M059J (cell line): ENCODE measurements at regions not wholly inside any gene's neighbourhood (a gene's known extent, or its start where the extent isn't known, plus 50 kb on each side); places are given as distances from the start of the nearest gene placed in this dataset.
A peak's percentile ranks its signal among the peaks of the same experiment; 100 is the strongest.
"Not testable (repeated sequence)": the region's sequence is repeated elsewhere in the genome, so short reads cannot be mapped to it uniquely, and the experiment has no call there.

Experiments
- DNase-seq: peaks from one replicate; pipeline ENCODE4 v3.0.0-alpha.2; 2012; ENCODE audit warnings: low read depth

DNA sequence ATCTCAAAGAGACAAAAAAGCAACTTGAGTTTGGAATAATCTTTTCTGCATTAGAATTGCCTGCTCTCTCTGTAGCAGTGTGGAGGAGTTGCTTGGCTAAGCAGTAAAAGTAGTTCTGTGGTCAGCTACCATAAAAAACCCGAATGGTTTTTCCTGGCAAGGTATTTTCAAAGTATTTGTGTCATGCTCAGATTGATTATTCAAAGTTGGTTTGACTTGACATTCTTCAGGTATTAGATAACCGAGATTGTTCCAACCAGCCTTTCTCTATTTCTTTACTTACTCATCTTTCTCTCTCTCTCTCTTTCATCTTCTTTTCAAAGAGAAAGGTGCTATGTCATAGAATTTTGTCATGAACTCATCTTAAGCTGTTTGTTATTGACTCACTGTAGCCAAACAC lies 404.9 kb downstream of the CPS1 start:
- DNase-seq: peak; percentile 11

GRCh38 chr2:210963386-210963785 lies 407.0 kb downstream of the CPS1 start:
- no peak for DNase-seq

GRCh38 chr2:210964141-210964764 lies 407.9 kb downstream of the CPS1 start:
- DNase-seq: no peak

DNA sequence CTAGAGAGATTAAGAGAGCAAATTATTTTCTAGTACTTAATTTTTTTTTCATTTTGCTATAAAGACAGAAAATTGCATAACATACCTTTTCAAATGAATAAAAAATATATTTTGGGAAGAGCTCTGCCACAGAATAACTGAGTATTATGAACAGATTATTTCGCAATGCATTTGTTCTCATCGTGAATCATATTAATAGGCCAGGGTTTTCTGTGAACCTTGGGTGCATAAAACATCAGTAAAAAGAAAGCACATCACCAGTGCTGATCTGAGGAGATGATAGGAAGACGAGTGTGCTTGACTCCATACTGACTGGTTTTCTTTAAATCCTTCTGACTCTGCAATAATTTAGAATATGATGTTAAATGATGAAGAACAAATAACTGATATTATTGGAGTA lies 409.1 kb downstream of the CPS1 start:
- no peak for DNase-seq

DNA sequence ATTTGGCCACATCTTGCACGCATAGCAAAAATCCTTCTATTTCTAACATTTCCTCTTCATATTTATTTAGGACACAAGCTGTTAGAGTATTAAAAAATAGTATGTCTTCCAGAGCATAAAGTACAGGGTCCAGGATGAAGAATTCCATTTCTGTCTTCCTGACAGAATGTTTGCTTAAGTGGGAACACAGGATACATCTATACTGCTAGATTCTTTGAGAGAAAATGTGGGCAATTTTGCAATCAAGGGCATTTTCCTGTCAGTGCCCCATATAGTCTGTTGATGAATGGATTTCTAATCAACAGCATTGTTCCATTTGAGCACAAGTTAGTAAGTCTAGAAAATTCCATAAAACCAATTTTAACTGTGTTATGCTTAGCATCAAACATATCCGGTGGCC lies 409.9 kb downstream of the CPS1 start:
- no peak for DNase-seq

- DNase-seq: no peak
Observed at GRCh38 chr2:210971431-210971830, 415.0 kb downstream of the CPS1 start.

- DNase-seq: not testable (repeated sequence)
Observed at GRCh38 chr2:210986806-210987205, 430.4 kb downstream of the CPS1 start.

- DNase-seq: no peak
Observed at GRCh38 chr2:210991107-210991506, 434.7 kb downstream of the CPS1 start.

DNA sequence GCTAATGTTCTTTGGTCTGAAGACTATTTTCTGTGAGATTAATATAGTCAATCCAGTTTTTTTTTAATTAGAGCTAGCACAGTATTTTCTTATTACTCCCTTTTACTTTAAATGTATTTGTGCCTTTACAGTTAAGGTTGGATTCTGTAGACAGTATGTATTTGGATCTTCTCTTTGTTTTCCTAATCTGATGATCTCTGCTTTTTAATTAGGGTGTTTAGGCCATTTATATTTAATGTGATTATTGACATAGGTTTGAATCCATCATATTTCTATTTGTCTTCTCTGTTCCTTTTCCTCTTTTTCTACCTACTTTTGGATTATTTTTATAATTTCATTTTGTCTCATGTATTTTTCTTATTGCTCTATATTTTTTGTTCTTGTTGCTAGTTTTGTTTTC lies 437.7 kb downstream of the CPS1 start:
- DNase-seq: no peak

DNA sequence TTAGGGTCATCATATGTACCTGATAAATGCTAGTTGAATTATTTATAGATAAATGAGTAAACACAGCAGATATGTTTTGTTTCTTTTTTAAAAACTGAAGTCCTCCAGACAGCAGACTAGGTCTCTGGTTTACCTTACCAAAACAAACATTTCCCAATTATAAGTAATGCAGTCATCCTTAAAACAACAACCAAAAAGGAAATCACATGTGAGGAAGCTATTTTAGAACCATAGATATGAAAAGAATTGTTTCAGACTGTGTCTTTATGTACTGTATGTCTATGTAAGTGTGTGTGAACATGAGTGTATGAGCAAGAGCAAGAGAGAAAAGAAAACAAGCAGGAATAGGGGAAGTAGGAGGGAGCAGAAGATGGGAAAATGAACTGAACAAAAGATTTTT lies 441.0 kb downstream of the CPS1 start:
- no peak for DNase-seq

- no peak for DNase-seq
Observed at GRCh38 chr2:210998334-210998733, 441.9 kb downstream of the CPS1 start.

DNA sequence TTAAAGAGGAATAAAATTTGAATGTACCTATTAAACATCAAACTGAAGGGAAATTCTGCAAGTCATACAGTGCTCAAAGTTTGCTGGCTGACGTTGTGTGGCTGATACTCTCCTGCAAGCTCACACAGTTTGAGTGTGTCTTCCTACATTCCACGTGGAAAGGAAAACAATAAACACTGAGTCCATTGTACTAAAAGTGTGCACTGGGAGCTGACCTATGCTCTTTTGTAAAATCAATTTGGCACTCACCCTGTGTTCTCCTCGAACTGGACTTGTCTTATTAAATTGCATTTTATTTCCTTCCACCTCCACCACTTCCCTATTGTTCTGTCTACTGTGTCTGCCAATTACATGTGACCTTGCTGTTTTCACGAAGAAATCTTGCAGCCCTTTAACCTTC lies 458.0 kb downstream of the CPS1 start:
- DNase-seq: no peak

DNA sequence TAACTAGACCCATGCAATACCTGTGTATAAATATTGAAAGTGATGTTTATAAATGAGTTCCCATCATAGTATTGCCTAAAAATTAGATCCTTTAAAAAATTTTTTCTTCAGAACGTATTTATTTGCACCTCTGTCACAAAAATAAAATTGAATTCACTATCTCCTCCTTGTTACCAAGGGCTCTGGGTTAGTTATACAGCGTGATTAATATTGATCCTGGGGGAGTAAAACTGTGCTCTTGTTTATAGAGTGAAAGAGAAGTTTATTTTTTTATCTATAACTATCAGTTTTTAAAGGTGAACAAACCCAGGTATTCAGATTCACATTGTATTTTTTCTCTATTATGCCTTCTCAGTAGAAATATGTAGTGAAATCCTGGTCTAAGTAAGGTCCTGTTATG lies 458.5 kb downstream of the CPS1 start:
- DNase-seq: no peak

DNA sequence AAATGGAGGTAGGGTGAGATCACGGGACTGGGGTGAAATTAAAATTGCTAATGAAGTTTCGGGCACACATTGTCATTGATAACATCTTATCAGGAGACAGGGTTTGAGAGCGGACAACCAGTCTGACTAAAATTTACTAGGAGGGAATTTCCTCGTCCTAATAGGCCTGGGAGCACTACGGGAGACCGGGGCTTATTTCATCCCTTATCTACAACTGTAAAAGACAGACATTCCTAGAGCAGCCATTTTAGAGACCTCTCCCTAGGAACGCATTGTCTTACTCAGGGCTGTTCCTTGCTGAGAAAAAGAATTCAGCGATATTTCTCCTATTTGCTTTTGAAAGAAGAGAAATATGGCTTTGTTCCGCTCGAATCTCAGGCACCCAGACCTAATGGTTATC lies 468.7 kb downstream of the CPS1 start:
- DNase-seq: not testable (repeated sequence)

- DNase-seq: no peak
Observed at GRCh38 chr2:211026109-211026508, 469.7 kb downstream of the CPS1 start.

DNA sequence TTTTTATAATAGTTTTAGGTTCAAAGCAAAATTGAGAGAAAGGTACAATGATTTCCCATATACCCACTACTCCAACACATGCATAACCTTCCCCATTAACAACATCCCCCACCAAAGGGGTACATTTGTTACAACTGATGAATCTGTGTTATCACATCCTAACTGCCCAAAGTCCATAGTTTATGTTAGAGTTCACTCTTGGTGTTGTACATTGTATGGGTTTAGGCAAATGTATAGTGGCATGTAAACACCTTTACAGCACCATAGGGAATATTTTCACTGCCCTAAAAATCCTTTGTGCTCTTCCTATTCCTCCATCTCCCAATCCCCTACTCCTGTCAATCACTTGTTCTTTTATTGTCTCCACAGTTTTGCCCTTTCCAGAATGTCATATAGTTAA lies 471.6 kb downstream of the CPS1 start:
- no peak for DNase-seq

GRCh38 chr2:211033765-211034164 lies 477.4 kb downstream of the CPS1 start:
- peak; percentile 2 for DNase-seq

- peak; percentile 3 for DNase-seq
Observed at GRCh38 chr2:211035548-211036185, 479.3 kb downstream of the CPS1 start.

DNA sequence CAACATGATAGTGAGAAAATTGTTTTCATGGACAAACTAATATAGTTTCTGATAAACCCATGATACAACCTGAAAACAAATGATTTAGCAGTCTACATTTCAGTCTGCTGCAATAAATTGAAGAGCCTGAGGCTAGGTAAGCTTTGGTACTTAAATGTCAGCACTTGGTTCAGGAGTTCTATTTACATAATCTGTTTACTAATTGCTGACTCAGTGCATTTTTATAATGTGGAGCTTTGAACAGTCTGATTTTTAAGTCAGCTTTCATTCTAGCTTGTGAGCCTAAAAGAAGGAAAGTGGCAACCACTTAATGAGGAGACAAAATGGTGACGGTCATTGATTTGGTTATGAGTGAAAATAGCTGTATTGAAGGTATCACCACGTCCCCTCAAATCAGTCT lies 488.6 kb downstream of the CPS1 start:
- DNase-seq: no peak

- DNase-seq: no peak
Observed at GRCh38 chr2:211049321-211050018, 493.1 kb downstream of the CPS1 start.

GRCh38 chr2:211055438-211055837 lies 499.0 kb downstream of the CPS1 start:
- DNase-seq: peak; percentile 31

DNA sequence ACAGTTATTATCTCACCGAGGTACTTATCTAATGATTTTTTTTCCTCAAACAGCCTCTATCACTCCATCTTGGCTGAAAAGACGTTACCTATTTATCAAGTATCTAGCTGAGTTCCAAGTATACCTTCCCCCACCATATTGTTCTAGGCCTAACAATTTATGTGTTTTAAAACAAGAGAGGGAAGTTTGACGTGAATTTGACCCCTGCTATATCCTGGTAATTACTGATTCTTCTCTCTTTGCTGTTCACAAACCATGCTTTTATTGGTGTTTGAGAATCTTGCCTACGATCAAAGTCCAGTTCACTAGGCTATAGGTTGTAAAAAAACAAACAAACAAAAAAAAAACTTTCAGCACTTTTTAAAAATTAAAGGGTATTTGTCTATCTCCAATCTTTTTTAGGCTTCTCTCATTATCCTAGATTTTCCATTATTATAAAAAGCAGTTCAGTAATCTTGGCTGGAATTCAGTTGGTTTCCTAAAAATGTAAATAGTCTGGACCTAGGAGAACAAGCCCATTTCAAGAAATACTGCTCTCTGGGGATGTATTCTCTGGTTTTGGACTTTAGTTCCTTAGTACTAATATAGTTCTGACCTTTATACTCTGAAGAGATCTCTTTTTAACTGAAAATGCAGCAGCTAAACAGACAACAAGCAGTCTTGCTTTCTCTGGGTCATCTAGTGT lies 505.4 kb downstream of the CPS1 start:
- DNase-seq: no peak

DNA sequence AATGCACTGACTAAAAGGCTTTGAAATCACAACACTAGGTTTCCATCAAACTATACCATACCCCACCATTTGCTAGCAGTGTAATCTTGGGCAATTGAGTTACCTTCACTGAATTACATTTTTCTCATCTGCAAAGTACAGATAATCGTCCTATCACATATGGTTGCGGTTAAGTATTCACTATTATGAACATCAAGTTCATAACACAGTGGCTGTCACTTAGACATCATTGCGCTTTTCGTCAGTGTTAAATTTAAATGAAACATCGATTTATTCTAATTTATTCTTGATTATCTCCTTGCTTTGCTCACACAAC lies 505.9 kb downstream of the CPS1 start:
- no peak for DNase-seq
